Activated CD8-positive, alpha-beta memory T cell treated with anti-CD3 and anti-CD28 coated beads, Interleukin-2, amount 10 ng/mL, durations not matched to agents 7 days and 5 days (primary cell): ENCODE measurements at regions not wholly inside any gene's neighbourhood (a gene's known extent, or its start where the extent isn't known, plus 50 kb on each side); places are given as distances from the start of the nearest gene placed in this dataset.

Experiments used
- ATAC-seq: fragments of 150-1000 bp; cut with Tn5 transposase; one replicate; pipeline ENCODE4 v1.10.0; 2021; ENCODE audit warnings: moderate library complexity
- CTCF ChIA-PET: fragments of 350-600 bp; sonication (Branson Sonifier 250); formaldehyde crosslinking; loops from one replicate; lab custom pipeline; 2021; ENCODE audit warnings: antibody characterized with exemption; lab: Charles Lee
- DNase-seq: peaks from one replicate; pipeline ENCODE4 v3.0.0-alpha.2; 2020
- H3K27ac Mint-ChIP-seq: one replicate; pipeline ENCODE4 v1.8.0; 2021; ENCODE audit warnings: mild to moderate bottlenecking, mixed read lengths
- H3K27me3 Mint-ChIP-seq: one replicate; pipeline ENCODE4 v1.8.0; 2021; ENCODE audit warnings: mixed read lengths
- H3K36me3 Mint-ChIP-seq: one replicate; pipeline ENCODE4 v1.8.0; 2021; ENCODE audit warnings: mild to moderate bottlenecking, mixed read lengths
- H3K4me1 Mint-ChIP-seq: one replicate; pipeline ENCODE4 v1.8.0; 2021; ENCODE audit warnings: mixed read lengths
- H3K4me3 Mint-ChIP-seq: one replicate; pipeline ENCODE4 v1.8.0; 2021; ENCODE audit warnings: mild to moderate bottlenecking, moderate library complexity, mixed read lengths
- H3K9me3 Mint-ChIP-seq: one replicate; pipeline ENCODE4 v1.8.0; 2022; ENCODE audit warnings: low read depth, mixed read lengths

- H3K27ac Mint-ChIP-seq: no peak overlapping the region
- no peaks in the 10 kb centered on the region for H3K4me1 Mint-ChIP-seq
- H3K27me3 Mint-ChIP-seq: peaks cover 27% of the 10 kb centered on the region
- no peak overlapping the region for H3K4me3 Mint-ChIP-seq
- no peaks in the 10 kb centered on the region for H3K36me3 Mint-ChIP-seq
- CTCF ChIA-PET: no interaction called here
- ATAC-seq (no peak), DNase-seq (no peak)
- no peaks in the 10 kb centered on the region for H3K9me3 Mint-ChIP-seq
Observed at GRCh38 chr20:21033817-21034216, 72.3 kb downstream of the LINC00237 start.

GRCh38 chr20:21031666-21032065 lies 74.5 kb downstream of the LINC00237 start:
- Mint-ChIP-seq H3K4me1 (no peaks in the 10 kb centered on the region), H3K27me3 (peaks cover 27% of the 10 kb centered on the region), H3K4me3 (no peak overlapping the region), H3K27ac (no peak overlapping the region), H3K36me3 (no peaks in the 10 kb centered on the region), H3K9me3 (no peaks in the 10 kb centered on the region)
- CTCF ChIA-PET: no interaction called here
- no peak for ATAC-seq
- DNase-seq: no peak

GRCh38 chr20:21029341-21029740 lies 76.8 kb downstream of the LINC00237 start:
- Mint-ChIP-seq H3K9me3 (no peaks in the 10 kb centered on the region), H3K4me3 (no peak overlapping the region), H3K4me1 (no peaks in the 10 kb centered on the region), H3K27ac (no peak overlapping the region), H3K36me3 (no peaks in the 10 kb centered on the region), H3K27me3 (peaks cover 25% of the 10 kb centered on the region)
- DNase-seq (no peak), ATAC-seq (no peak)
- CTCF ChIA-PET: interaction anchor here (0.6 kb wide), 1 partner anchor 105 kb away, joined by 3 read pairs; no protein-coding TSS in a partner anchor

GRCh38 chr20:21028921-21029320 lies 77.2 kb downstream of the LINC00237 start:
- DNase-seq (no peak), ATAC-seq (no peak)
- Mint-ChIP-seq H3K4me3 (no peak overlapping the region), H3K9me3 (no peaks in the 10 kb centered on the region), H3K27ac (no peak overlapping the region), H3K36me3 (no peaks in the 10 kb centered on the region), H3K4me1 (no peaks in the 10 kb centered on the region), H3K27me3 (peaks cover 25% of the 10 kb centered on the region)
- CTCF ChIA-PET: no interaction called here

- no peak for DNase-seq
- Mint-ChIP-seq H3K4me1 (no peaks in the 10 kb centered on the region), H3K27me3 (peaks cover 25% of the 10 kb centered on the region), H3K9me3 (no peaks in the 10 kb centered on the region), H3K4me3 (no peak overlapping the region), H3K36me3 (no peaks in the 10 kb centered on the region), H3K27ac (no peak overlapping the region)
- ATAC-seq: no peak
- CTCF ChIA-PET: no interaction called here
Observed at GRCh38 chr20:21028436-21028835, 77.7 kb downstream of the LINC00237 start.

GRCh38 chr20:21027569-21027968 lies 78.6 kb downstream of the LINC00237 start:
- CTCF ChIA-PET: interaction anchor here (0.9 kb wide), 1 partner anchor 21 kb away, joined by 3 read pairs; no protein-coding TSS in a partner anchor
- Mint-ChIP-seq H3K36me3 (no peaks in the 10 kb centered on the region), H3K4me3 (no peak overlapping the region), H3K27ac (no peak overlapping the region), H3K9me3 (no peaks in the 10 kb centered on the region), H3K4me1 (no peaks in the 10 kb centered on the region), H3K27me3 (peaks cover 25% of the 10 kb centered on the region)
- no peak for ATAC-seq
- DNase-seq: no peak

- Mint-ChIP-seq H3K4me3 (no peak overlapping the region), H3K9me3 (no peaks in the 10 kb centered on the region), H3K27ac (no peak overlapping the region), H3K36me3 (no peaks in the 10 kb centered on the region), H3K4me1 (no peaks in the 10 kb centered on the region), H3K27me3 (peaks cover 19% of the 10 kb centered on the region)
- CTCF ChIA-PET: interaction anchor here (0.9 kb wide), 1 partner anchor 21 kb away, joined by 3 read pairs; no protein-coding TSS in a partner anchor
- ATAC-seq: no peak
- DNase-seq: no peak
Observed at GRCh38 chr20:21026951-21027350, 79.2 kb downstream of the LINC00237 start.

GRCh38 chr20:21024420-21024819 lies 81.7 kb downstream of the LINC00237 start:
- no peak overlapping the region for H3K4me3 Mint-ChIP-seq
- ATAC-seq (no peak), DNase-seq (no peak)
- H3K9me3 Mint-ChIP-seq: no peaks in the 10 kb centered on the region
- H3K4me1 Mint-ChIP-seq: no peaks in the 10 kb centered on the region
- CTCF ChIA-PET: no interaction called here
- H3K27me3 Mint-ChIP-seq: peaks cover 23% of the 10 kb centered on the region
- H3K36me3 Mint-ChIP-seq: no peaks in the 10 kb centered on the region
- H3K27ac Mint-ChIP-seq: no peak overlapping the region

- Mint-ChIP-seq H3K36me3 (no peaks in the 10 kb centered on the region), H3K27ac (no peak overlapping the region)
Observed at GRCh38 chr20:21022925-21023324, 83.2 kb downstream of the LINC00237 start.

GRCh38 chr20:21021472-21021790 lies 84.7 kb downstream of the LINC00237 start:
- Mint-ChIP-seq H3K27ac (no peak overlapping the region), H3K27me3 (peaks cover 51% of the 10 kb centered on the region), H3K4me1 (no peaks in the 10 kb centered on the region), H3K36me3 (no peaks in the 10 kb centered on the region), H3K4me3 (no peak overlapping the region), H3K9me3 (no peaks in the 10 kb centered on the region)
- DNase-seq: no peak
- CTCF ChIA-PET: interaction anchor here (1.1 kb wide), 1 partner anchor 27 kb away, joined by 3 read pairs; no protein-coding TSS in a partner anchor
- ATAC-seq: no peak

More at GRCh38 chr20:21022925-21023324, 83.2 kb downstream of the LINC00237 start:
- H3K4me1 Mint-ChIP-seq: no peaks in the 10 kb centered on the region
- no peak overlapping the region for H3K4me3 Mint-ChIP-seq
- CTCF ChIA-PET: no interaction called here
- H3K27me3 Mint-ChIP-seq: peaks cover 38% of the 10 kb centered on the region
- DNase-seq (no peak), ATAC-seq (no peak)
- no peaks in the 10 kb centered on the region for H3K9me3 Mint-ChIP-seq

- CTCF ChIA-PET: interaction anchor here (1.1 kb wide), 1 partner anchor 28 kb away, joined by 3 read pairs; no protein-coding TSS in a partner anchor
- Mint-ChIP-seq H3K36me3 (no peaks in the 10 kb centered on the region), H3K27ac (no peak overlapping the region), H3K4me3 (no peak overlapping the region), H3K4me1 (no peaks in the 10 kb centered on the region), H3K27me3 (peaks cover 54% of the 10 kb centered on the region), H3K9me3 (no peaks in the 10 kb centered on the region)
- ATAC-seq (no peak), DNase-seq (no peak)
Observed at GRCh38 chr20:21020659-21021471, 85.3 kb downstream of the LINC00237 start.

GRCh38 chr20:21019814-21020658 lies 86.1 kb downstream of the LINC00237 start:
- CTCF ChIA-PET: no interaction called here
- H3K27ac Mint-ChIP-seq: no peak overlapping the region
- ATAC-seq (no peak), DNase-seq (no peak)
- no peaks in the 10 kb centered on the region for H3K36me3 Mint-ChIP-seq
- no peaks in the 10 kb centered on the region for H3K4me1 Mint-ChIP-seq
- H3K27me3 Mint-ChIP-seq: peaks cover 54% of the 10 kb centered on the region
- no peak overlapping the region for H3K4me3 Mint-ChIP-seq
- no peaks in the 10 kb centered on the region for H3K9me3 Mint-ChIP-seq

- CTCF ChIA-PET: no interaction called here
- H3K27me3 Mint-ChIP-seq: peaks cover 54% of the 10 kb centered on the region
- H3K4me3 Mint-ChIP-seq: no peak overlapping the region
- no peaks in the 10 kb centered on the region for H3K36me3 Mint-ChIP-seq
- ATAC-seq (no peak), DNase-seq (no peak)
- no peaks in the 10 kb centered on the region for H3K9me3 Mint-ChIP-seq
- H3K27ac Mint-ChIP-seq: no peak overlapping the region
- no peaks in the 10 kb centered on the region for H3K4me1 Mint-ChIP-seq
Observed at GRCh38 chr20:21019468-21019813, 86.7 kb downstream of the LINC00237 start.

GRCh38 chr20:21018576-21018975 lies 87.6 kb downstream of the LINC00237 start:
- no peaks in the 10 kb centered on the region for H3K4me1 Mint-ChIP-seq
- H3K27ac Mint-ChIP-seq: no peak overlapping the region
- CTCF ChIA-PET: no interaction called here
- no peak for ATAC-seq
- DNase-seq: no peak
- no peak overlapping the region for H3K4me3 Mint-ChIP-seq
- peaks cover 54% of the 10 kb centered on the region for H3K27me3 Mint-ChIP-seq
- no peaks in the 10 kb centered on the region for H3K9me3 Mint-ChIP-seq
- H3K36me3 Mint-ChIP-seq: no peaks in the 10 kb centered on the region
